Tibial nerve (tissue), 4 donors: ENCODE measurements at regions not wholly inside any gene's neighbourhood (a gene's known extent, or its start where the extent isn't known, plus 50 kb on each side); places are given as distances from the start of the nearest gene placed in this dataset.
"Not testable (repeated sequence)": the region's sequence is repeated elsewhere in the genome, so short reads cannot be mapped to it uniquely, and the experiment has no call there.

Experiments used
- DNase-seq, 2 donors: peaks; one replicate each; pipeline ENCODE4 v3.0.0-alpha.2; 2019; ENCODE audit warnings: low spot score in 2 of 2
- H3K27ac ChIP-seq, 4 donors: fragments of 200-600 bp; sonication (generic) in 3 of 4; one replicate each; pipeline ENCODE4 v1.5.1; 2017 to 2019; ENCODE audit warnings: mild to moderate bottlenecking in 1 of 4
- H3K27me3 ChIP-seq, 2 donors: fragments of 200-600 bp; sonication (generic) in 1 of 2; one replicate each; pipeline versions ENCODE4 v1.5.1 to v1.6.0; 2017 to 2019
- H3K36me3 ChIP-seq, 3 donors: fragments of 200-600 bp; sonication (generic); one replicate each; pipeline ENCODE4 v1.5.1; 2018 to 2019
- H3K4me1 ChIP-seq, 4 donors: fragments of 200-600 bp; sonication (generic) in 3 of 4; one replicate each; pipeline ENCODE4 v1.5.1; 2017 to 2019
- H3K4me3 ChIP-seq, 4 donors: fragments of 200-600 bp; sonication (generic) in 3 of 4; one replicate each; pipeline ENCODE4 v1.5.1; 2017 to 2019; ENCODE audit warnings: mild to moderate bottlenecking in 1 of 4, moderate library complexity in 1 of 4
- H3K9me3 ChIP-seq, 4 donors: fragments of 200-600 bp; sonication (generic) in 3 of 4; one replicate each; pipeline ENCODE4 v1.5.1; 2017 to 2019
- CTCF ChIP-seq, 5 experiments: fragments of 200-600 bp in 3 of 5; fragments of 450-650 bp in 2 of 5; sonication (generic) in 3 of 5; IDR thresholded peaks; one replicate each; pipeline ENCODE4 v1.5.1; 2016 to 2019; ENCODE audit warnings: antibody characterized with exemption in 5 of 5, mild to moderate bottlenecking in 3 of 5, moderate library complexity in 2 of 5
- EP300 ChIP-seq, 2 donors: sonication (generic); formaldehyde crosslinking; IDR thresholded peaks; one replicate each; pipeline ENCODE4 v1.6.1; 2017; ENCODE audit warnings: antibody characterized with exemption in 2 of 2, mild to moderate bottlenecking in 1 of 2
- POLR2A ChIP-seq, 2 donors: fragments of 450-650 bp; IDR thresholded peaks; one replicate each; pipeline ENCODE4 v1.6.1; 2017; ENCODE audit warnings: antibody characterized with exemption in 2 of 2, mild to moderate bottlenecking in 2 of 2, moderate library complexity in 2 of 2
- WGBS, 2 donors: methylation state at CpG; one replicate each; pipeline ENCODE4 v1.1.5; 2018; 5-methylcytosine and 5-hydroxymethylcytosine counted together

GRCh38 chr22:34669001-34669400, 397.0 kb upstream of the ISX start:
- 91 to 94% methylated on average over 1 of the region's 1 CpG for WGBS, 2 donors
- H3K27ac ChIP-seq = no peak overlapping the region
- TF ChIP-seq CTCF (IDR thresholded peaks at IDR 0.05) (no peak), EP300 (IDR thresholded peaks at IDR 0.05) (no peak), POLR2A (IDR thresholded peaks at IDR 0.05) (no peak)
- no peaks in the 10 kb centered on the region for H3K36me3 ChIP-seq
- no peak for DNase-seq
- H3K4me1 ChIP-seq = no peaks in the 10 kb centered on the region
- H3K4me3 ChIP-seq = no peak overlapping the region
- no peaks in the 10 kb centered on the region for H3K9me3 ChIP-seq
- no peaks in the 10 kb centered on the region for H3K27me3 ChIP-seq

GRCh38 chr22:34683031-34683430, 382.9 kb upstream of the ISX start:
- WGBS, 2 donors = 87 to 91% methylated on average over 16 to 17 of the region's 17 CpGs
- H3K27ac ChIP-seq, H3K4me1 ChIP-seq: not testable (repeated sequence)

GRCh38 chr22:34684278-34684677, 381.7 kb upstream of the ISX start:
- not testable (repeated sequence) for DNase-seq, H3K27me3 ChIP-seq, H3K27ac ChIP-seq, H3K4me1 ChIP-seq, H3K9me3 ChIP-seq, H3K36me3 ChIP-seq, H3K4me3 ChIP-seq
- 93 to 100% methylated on average over 3 to 18 of the region's 30 CpGs for WGBS, 2 donors

More at GRCh38 chr22:34683031-34683430, 382.9 kb upstream of the ISX start:
- H3K9me3 ChIP-seq, H3K27me3 ChIP-seq, H3K4me3 ChIP-seq, H3K36me3 ChIP-seq, DNase-seq: not testable (repeated sequence)

GRCh38 chr22:34687116-34687515, 378.8 kb upstream of the ISX start:
- TF ChIP-seq POLR2A (IDR thresholded peaks at IDR 0.05) = no peak
- no peak for TF ChIP-seq EP300 (IDR thresholded peaks at IDR 0.05)
- no peak for TF ChIP-seq CTCF (IDR thresholded peaks at IDR 0.05)
- H3K4me3 ChIP-seq = no peak overlapping the region
- 22% methylated on average over 1 of the region's 1 CpG for WGBS, 2 donors
- no peaks in the 10 kb centered on the region for H3K9me3 ChIP-seq
- no peak for DNase-seq
- no peaks in the 10 kb centered on the region for H3K4me1 ChIP-seq
- no peaks in the 10 kb centered on the region for H3K27me3 ChIP-seq
- no peak overlapping the region for H3K27ac ChIP-seq
- no peaks in the 10 kb centered on the region for H3K36me3 ChIP-seq

GRCh38 chr22:34688825-34689224, 377.1 kb upstream of the ISX start:
- TF ChIP-seq POLR2A (IDR thresholded peaks at IDR 0.05) (no peak), EP300 (IDR thresholded peaks at IDR 0.05) (no peak), CTCF (IDR thresholded peaks at IDR 0.05) (no peak)
- H3K36me3 ChIP-seq = no peaks in the 10 kb centered on the region
- H3K27ac ChIP-seq = no peak overlapping the region
- H3K9me3 ChIP-seq = no peaks in the 10 kb centered on the region
- DNase-seq = no peak
- H3K27me3 ChIP-seq = no peaks in the 10 kb centered on the region
- H3K4me3 ChIP-seq = no peak overlapping the region
- no peaks in the 10 kb centered on the region for H3K4me1 ChIP-seq
- WGBS, 2 donors = 68 to 75% methylated on average over 1 of the region's 1 CpG

- WGBS, 2 donors = 21 to 23% methylated on average over 2 of the region's 2 CpGs
- H3K9me3 ChIP-seq = no peaks in the 10 kb centered on the region
- no peaks in the 10 kb centered on the region for H3K4me1 ChIP-seq
- no peaks in the 10 kb centered on the region for H3K27me3 ChIP-seq
- no peaks in the 10 kb centered on the region for H3K36me3 ChIP-seq
- no peak overlapping the region for H3K4me3 ChIP-seq
- DNase-seq = no peak
- no peak overlapping the region for H3K27ac ChIP-seq
- TF ChIP-seq POLR2A (IDR thresholded peaks at IDR 0.05) (no peak), CTCF (IDR thresholded peaks at IDR 0.05) (no peak), EP300 (IDR thresholded peaks at IDR 0.05) (no peak)
These were observed 369.4 kb upstream of the ISX start for GRCh38 chr22:34696557-34696956.
